GM12875 (cell line): ENCODE measurements at regions not wholly inside any gene's neighbourhood (a gene's known extent, or its start where the extent isn't known, plus 50 kb on each side); places are given as distances from the start of the nearest gene placed in this dataset.

ENCODE experiments used
- H3K4me3 ChIP-seq: one replicate; pipeline ENCODE4 v1.5.1; 2011; ENCODE audit warnings: low read depth, low read length, control low read depth
- TF ChIP-seq, protein P1 (sequence below): IDR thresholded peaks from 2 replicates; pipeline ENCODE4 v1.5.1; 2011; ENCODE audit warnings: low read depth, mild to moderate bottlenecking, control low read depth, inconsistent platforms, low read length, moderate library complexity, borderline replicate concordance; ENCODE audit not compliant: insufficient read depth

DNA sequence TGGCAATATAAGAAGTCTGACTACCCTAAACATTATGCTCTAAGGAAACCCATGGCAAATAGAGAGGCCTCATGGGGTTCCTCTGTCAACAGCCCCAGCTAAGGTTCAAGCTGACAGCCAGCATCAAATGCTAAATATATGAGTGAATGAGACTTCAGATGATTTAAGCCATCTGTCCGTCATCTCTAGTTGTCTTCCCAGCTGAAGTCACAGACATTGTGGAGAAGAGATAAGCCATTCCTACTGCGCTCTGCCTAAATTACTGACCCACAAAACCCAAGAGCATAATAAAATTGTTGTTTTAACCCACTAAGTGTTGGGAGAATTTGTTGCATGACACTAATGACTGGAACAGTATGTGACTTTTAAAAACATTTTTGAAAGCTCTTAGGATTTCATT lies 87.3 kb upstream of the IGSF10 start:
- TF ChIP-seq, protein P1, sequence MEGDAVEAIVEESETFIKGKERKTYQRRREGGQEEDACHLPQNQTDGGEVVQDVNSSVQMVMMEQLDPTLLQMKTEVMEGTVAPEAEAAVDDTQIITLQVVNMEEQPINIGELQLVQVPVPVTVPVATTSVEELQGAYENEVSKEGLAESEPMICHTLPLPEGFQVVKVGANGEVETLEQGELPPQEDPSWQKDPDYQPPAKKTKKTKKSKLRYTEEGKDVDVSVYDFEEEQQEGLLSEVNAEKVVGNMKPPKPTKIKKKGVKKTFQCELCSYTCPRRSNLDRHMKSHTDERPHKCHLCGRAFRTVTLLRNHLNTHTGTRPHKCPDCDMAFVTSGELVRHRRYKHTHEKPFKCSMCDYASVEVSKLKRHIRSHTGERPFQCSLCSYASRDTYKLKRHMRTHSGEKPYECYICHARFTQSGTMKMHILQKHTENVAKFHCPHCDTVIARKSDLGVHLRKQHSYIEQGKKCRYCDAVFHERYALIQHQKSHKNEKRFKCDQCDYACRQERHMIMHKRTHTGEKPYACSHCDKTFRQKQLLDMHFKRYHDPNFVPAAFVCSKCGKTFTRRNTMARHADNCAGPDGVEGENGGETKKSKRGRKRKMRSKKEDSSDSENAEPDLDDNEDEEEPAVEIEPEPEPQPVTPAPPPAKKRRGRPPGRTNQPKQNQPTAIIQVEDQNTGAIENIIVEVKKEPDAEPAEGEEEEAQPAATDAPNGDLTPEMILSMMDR, result no peak
- H3K4me3 ChIP-seq, result no peak overlapping the region

DNA sequence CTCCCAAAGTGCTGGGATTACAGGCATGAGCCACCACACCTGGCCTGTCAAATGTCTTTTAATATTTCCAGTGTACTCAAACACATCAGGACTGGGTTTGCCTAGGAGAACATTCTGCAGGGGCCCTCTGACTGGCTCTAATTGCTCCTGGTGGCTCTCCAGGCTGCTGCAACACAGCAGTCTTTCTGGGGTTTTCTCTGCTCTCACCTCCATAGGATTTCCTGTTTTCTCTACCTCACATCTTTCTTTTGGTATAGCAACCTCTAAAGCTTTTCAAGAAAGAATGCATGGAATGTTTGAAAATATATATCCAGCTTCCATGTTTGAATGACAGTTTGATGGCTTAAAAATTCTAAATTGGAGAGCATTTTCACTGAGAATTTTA lies 83.3 kb upstream of the IGSF10 start:
- TF ChIP-seq, protein P1, result no peak
- H3K4me3 ChIP-seq, result no peak overlapping the region

DNA sequence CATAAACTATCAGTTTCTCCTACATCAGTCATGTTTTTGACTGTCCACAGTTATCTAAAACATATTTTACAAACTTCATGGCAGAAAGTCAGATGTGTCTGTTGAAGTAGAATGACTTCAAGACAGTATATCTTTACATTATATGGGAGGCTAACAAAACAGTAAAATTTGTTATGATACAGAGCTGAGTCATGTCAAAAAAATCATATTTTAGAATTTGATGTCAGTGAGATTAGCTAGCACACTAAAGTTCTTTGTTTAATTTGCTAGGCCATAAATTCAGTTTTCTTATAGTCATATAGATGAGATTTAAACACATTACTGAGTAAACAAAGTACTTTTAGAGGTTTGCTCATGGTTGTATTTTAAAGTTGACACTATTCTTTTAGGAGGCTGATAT lies 80.3 kb upstream of the IGSF10 start:
- no peak overlapping the region for H3K4me3 ChIP-seq
- TF ChIP-seq, protein P1, result no peak

- H3K4me3 ChIP-seq, result no peak overlapping the region
- TF ChIP-seq, protein P1, result no peak
Observed at GRCh38 chr3:151539599-151539998, 78.7 kb upstream of the IGSF10 start.

- no peak overlapping the region for H3K4me3 ChIP-seq
- TF ChIP-seq, protein P1, result no peak
Observed at GRCh38 chr3:151538456-151539393, 77.9 kb upstream of the IGSF10 start.

GRCh38 chr3:151537726-151538125 lies 76.9 kb upstream of the IGSF10 start:
- TF ChIP-seq, protein P1, result no peak
- no peak overlapping the region for H3K4me3 ChIP-seq

- TF ChIP-seq, protein P1, result no peak
Observed at GRCh38 chr3:151526757-151527156, 65.9 kb upstream of the IGSF10 start.

More at GRCh38 chr3:151526757-151527156, 65.9 kb upstream of the IGSF10 start:
- H3K4me3 ChIP-seq, result no peak overlapping the region
